ENCODE measurements at regions not wholly inside any gene's neighbourhood (a gene's known extent, or its start where the extent isn't known, plus 50 kb on each side); places are given as distances from the start of the nearest gene placed in this dataset.

DNA sequence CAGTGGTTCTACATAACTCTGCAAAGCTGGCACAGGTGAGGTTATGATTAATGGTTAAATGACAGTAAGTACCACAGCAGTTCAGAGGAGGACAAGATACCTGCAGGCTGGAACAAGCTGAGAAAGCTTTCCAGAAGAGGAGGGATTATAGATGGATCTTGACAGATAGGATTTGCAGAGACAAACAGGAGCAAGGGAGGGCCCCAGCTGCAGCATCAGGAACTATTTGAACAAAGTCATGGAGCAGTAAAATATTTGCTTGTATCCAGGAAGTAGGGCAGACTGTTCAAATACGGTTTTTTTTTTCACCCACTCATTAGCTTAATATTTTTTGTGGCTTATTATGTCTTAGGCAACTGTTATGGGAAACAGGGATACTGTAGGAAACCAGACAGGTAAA, 144.4 kb upstream of the MAN1A1 start (continued):
- no peak; the same call in 1 of the 2 replicates for TF ChIP-seq POGK (CRISPR knock-in tag; conservative IDR thresholded peaks at IDR 0.05)
- TF ChIP-seq ZBTB20 (CRISPR knock-in tag; IDR thresholded peaks at IDR 0.05; ENCODE audit: borderline replicate concordance, low read depth) = 0 out of 2 replicates have a peak, but pooled peaks have one; percentile 44
- TF ChIP-seq BCL6 (CRISPR knock-in tag; IDR thresholded peaks at IDR 0.05) = peak; percentile 85
- no peak for TF ChIP-seq SNAPC2 (CRISPR knock-in tag; IDR thresholded peaks at IDR 0.05)
- 0 out of 2 replicates have a peak, but pooled peaks have one; percentile 46 for TF ChIP-seq NFKBIZ (CRISPR knock-in tag; IDR thresholded peaks at IDR 0.05)
- peak; percentile 92 for TF ChIP-seq ELF3 (CRISPR knock-in tag; IDR thresholded peaks at IDR 0.05)
- TF ChIP-seq PAXIP1 (CRISPR knock-in tag; conservative IDR thresholded peaks at IDR 0.05) = peak; percentile 73
- TF ChIP-seq ARID5B (CRISPR knock-in tag; IDR thresholded peaks at IDR 0.05) = peak; percentile 93
- peak; percentile 77 for TF ChIP-seq TBL1XR1 (IDR thresholded peaks at IDR 0.05; ENCODE audit: borderline replicate concordance, low read length, partially characterized antibody)
- TF ChIP-seq ZNF383 (CRISPR knock-in tag; IDR thresholded peaks at IDR 0.05; ENCODE audit: borderline replicate concordance) = no peak
- TF ChIP-seq MIXL1 (CRISPR knock-in tag; IDR thresholded peaks at IDR 0.05) = peak; percentile 81
- peak; percentile 83 for TF ChIP-seq PITX1 (CRISPR knock-in tag; IDR thresholded peaks at IDR 0.05)
- TF ChIP-seq TBX2 (CRISPR knock-in tag; IDR thresholded peaks at IDR 0.05; ENCODE audit: borderline replicate concordance) = no peak; the same call in 1 of the 2 replicates
- TF ChIP-seq HINFP (CRISPR knock-in tag; IDR thresholded peaks at IDR 0.05; ENCODE audit: low read depth) = no peak
- no peak for TF ChIP-seq ZBTB1 (CRISPR knock-in tag; IDR thresholded peaks at IDR 0.05; ENCODE audit: borderline replicate concordance)
- TF ChIP-seq ZNF121 (CRISPR knock-in tag; IDR thresholded peaks at IDR 0.05) = no peak
- TF ChIP-seq SOX6 (IDR thresholded peaks at IDR 0.05) = no peak
- TF ChIP-seq SOX6 (CRISPR knock-in tag; IDR thresholded peaks at IDR 0.05) = peak; percentile 76
- no peak for TF ChIP-seq TRIM24 (CRISPR knock-in tag; IDR thresholded peaks at IDR 0.05)
- peak; percentile 60 for TF ChIP-seq SAP130 (CRISPR knock-in tag; IDR thresholded peaks at IDR 0.05; ENCODE audit: low read depth)
- peak; percentile 56; the same call in 1 of the 2 replicates for TF ChIP-seq SOX5 (CRISPR knock-in tag; IDR thresholded peaks at IDR 0.05; ENCODE audit: borderline replicate concordance)
- peak; percentile 79 for TF ChIP-seq RARA (CRISPR knock-in tag; IDR thresholded peaks at IDR 0.05)
